CD14-positive monocyte (primary cell): ENCODE measurements at regions not wholly inside any gene's neighbourhood (a gene's known extent, or its start where the extent isn't known, plus 50 kb on each side); places are given as distances from the start of the nearest gene placed in this dataset.

Source experiments
- DNase-seq, 3 donors: peaks; one replicate each; pipeline ENCODE4 v3.0.0-alpha.2; 2011 to 2022
- H2AFZ ChIP-seq: 2 replicates; pipeline ENCODE4 v1.6.0; 2012; ENCODE audit warnings: mild to moderate bottlenecking, low read depth, low read length, inconsistent platforms; ENCODE audit not compliant: insufficient read depth, poor library complexity, severe bottlenecking
- H3K27ac ChIP-seq, 2 donors: 1 replicate in 1 of 2; 2 replicates in 1 of 2; pipeline ENCODE4 v1.5.1; 2012 to 2013; ENCODE audit warnings: low read length in 2 of 2, control low read depth in 1 of 2, inconsistent platforms in 1 of 2, low read depth in 1 of 2, mild to moderate bottlenecking in 1 of 2
- H3K27me3 ChIP-seq, 2 donors: one replicate each; pipeline versions ENCODE4 v1.6.0 to v1.6.1; 2011 to 2013; ENCODE audit warnings: low read length in 2 of 2; ENCODE audit not compliant: control insufficient read depth in 2 of 2, insufficient read depth in 2 of 2
- H3K36me3 ChIP-seq, 2 donors: replicated peaks in 1 of 2; 1 replicate in 1 of 2; 2 replicates in 1 of 2; pipeline versions ENCODE4 v1.5.1 to v1.6.1; 2012 to 2013; ENCODE audit warnings: low read length in 2 of 2, control low read depth in 1 of 2, inconsistent platforms in 1 of 2, mild to moderate bottlenecking in 1 of 2; ENCODE audit not compliant: insufficient read depth in 2 of 2, control insufficient read depth in 1 of 2
- H3K4me1 ChIP-seq, 2 donors: 1 replicate in 1 of 2; 2 replicates in 1 of 2; pipeline versions ENCODE4 v1.5.1 to v1.6.1; 2012 to 2013; ENCODE audit warnings: low read length in 2 of 2, control low read depth in 1 of 2, inconsistent platforms in 1 of 2, mild to moderate bottlenecking in 1 of 2, moderate library complexity in 1 of 2; ENCODE audit not compliant: insufficient read depth in 2 of 2, control insufficient read depth in 1 of 2
- H3K4me2 ChIP-seq: replicated peaks from 2 replicates; pipeline ENCODE3; 2012; ENCODE audit warnings: low read length, moderate library complexity, mild to moderate bottlenecking; ENCODE audit not compliant: poor library complexity, severe bottlenecking; ENCODE audit errors: extremely low read depth
- H3K4me3 ChIP-seq, 3 experiments: fragments of 200-600 bp in 1 of 3; sonication (generic) in 1 of 3; replicated peaks in 1 of 3; 1 replicate in 2 of 3; 2 replicates in 1 of 3; pipeline ENCODE4 v1.5.1; 2011 to 2013; ENCODE audit warnings: low read length in 3 of 3, mild to moderate bottlenecking in 3 of 3, control low read depth in 2 of 3, low read depth in 2 of 3, inconsistent platforms in 1 of 3, moderate library complexity in 1 of 3
- H3K79me2 ChIP-seq: 2 replicates; pipeline ENCODE4 v1.6.0; 2012; ENCODE audit warnings: mild to moderate bottlenecking, control low read depth, inconsistent platforms, low read length, moderate library complexity; ENCODE audit not compliant: insufficient read depth
- H3K9ac ChIP-seq: 2 replicates; pipeline ENCODE4 v1.6.0; 2017; ENCODE audit warnings: low read length, mild to moderate bottlenecking; ENCODE audit not compliant: insufficient read depth, poor library complexity, severe bottlenecking
- H3K9me3 ChIP-seq, 2 donors: replicated peaks in 1 of 2; 1 replicate in 1 of 2; 2 replicates in 1 of 2; pipeline versions ENCODE4 v1.5.1 to v1.6.1; 2012 to 2013; ENCODE audit warnings: low read length in 2 of 2, control low read depth in 1 of 2; ENCODE audit not compliant: control insufficient read depth in 1 of 2, insufficient read depth in 1 of 2
- H4K20me1 ChIP-seq: 2 replicates; pipeline ENCODE4 v1.6.0; 2012; ENCODE audit warnings: mild to moderate bottlenecking, low read length, control low read depth, moderate library complexity; ENCODE audit not compliant: insufficient read depth
- H3K27ac Mint-ChIP-seq, 7 donors: one replicate each; pipeline ENCODE4 v1.8.0; 2020; ENCODE audit warnings: mild to moderate bottlenecking in 7 of 7, mixed read lengths in 7 of 7, moderate library complexity in 6 of 7, inconsistent platforms in 2 of 7
- H3K27me3 Mint-ChIP-seq, 3 donors: one replicate each; pipeline ENCODE4 v1.8.0; 2021 to 2022; ENCODE audit warnings: low read depth in 3 of 3, mild to moderate bottlenecking in 3 of 3, mixed read lengths in 3 of 3, moderate library complexity in 3 of 3, inconsistent platforms in 1 of 3
- H3K36me3 Mint-ChIP-seq, 2 donors: one replicate each; pipeline ENCODE4 v1.8.0; 2020; ENCODE audit warnings: mixed read lengths in 2 of 2, inconsistent platforms in 1 of 2, mild to moderate bottlenecking in 1 of 2
- H3K4me1 Mint-ChIP-seq: one replicate; pipeline ENCODE4 v1.8.0; 2020; ENCODE audit warnings: mild to moderate bottlenecking, mixed read lengths
- H3K4me3 Mint-ChIP-seq, 2 donors: one replicate each; pipeline ENCODE4 v1.8.0; 2020; ENCODE audit warnings: mild to moderate bottlenecking in 2 of 2, mixed read lengths in 2 of 2, moderate library complexity in 1 of 2
- H3K9me3 Mint-ChIP-seq, 7 donors: one replicate each; pipeline ENCODE4 v1.8.0; 2020 to 2022; ENCODE audit warnings: mixed read lengths in 7 of 7, mild to moderate bottlenecking in 6 of 7, moderate library complexity in 6 of 7, inconsistent platforms in 2 of 7
- WGBS: methylation state at CpG from one replicate; pipeline ENCODE4 v1.1.5; 2013; ENCODE audit warnings: missing lambda C conversion rate; ENCODE audit not compliant: insufficient coverage; 5-methylcytosine and 5-hydroxymethylcytosine counted together
- intact Hi-C, 2 donors: fragments of 100-400 bp; cut with micrococcal nuclease; formaldehyde crosslinking; loops; one replicate each; pipeline versions ENCODE4 v1.15.0 to v1.15.1; 2023
- TF ChIP-seq, protein P1 (sequence below): fragments of 200-600 bp; IDR thresholded peaks from one replicate; pipeline ENCODE4 v1.8.0; 2022; ENCODE audit warnings: antibody characterized with exemption, mild to moderate bottlenecking

DNA sequence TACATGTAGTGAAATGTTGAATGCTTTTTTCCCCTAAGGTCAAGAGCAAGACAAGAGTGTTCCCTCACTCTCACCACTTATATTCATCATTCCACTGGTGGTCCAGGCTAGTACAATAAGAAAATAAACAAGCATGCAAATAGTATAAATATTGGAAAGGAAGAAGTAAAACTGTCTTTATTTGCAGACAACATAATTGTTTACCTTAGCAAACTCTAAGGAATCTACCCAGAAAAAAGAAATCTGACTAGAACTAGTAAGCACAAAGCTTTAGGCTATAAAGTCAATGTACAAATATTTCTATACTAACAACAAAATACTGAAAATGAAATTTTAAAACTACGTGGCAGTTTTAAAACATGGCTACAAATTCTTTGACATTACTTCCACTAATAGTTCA is 101.7 kb downstream of the CYB561 start:
- no peak for DNase-seq
- H3K4me1 ChIP-seq = no peaks in the 10 kb centered on the region
- no peaks in the 10 kb centered on the region for H4K20me1 ChIP-seq
- peaks cover 0 to 2% of the 10 kb centered on the region in 2 donors for H3K36me3 ChIP-seq
- WGBS = no CpG with 5 or more reads among the region's 1 CpG
- intact Hi-C loops = loop anchor here in 1 of 2 donors (5.0 kb wide), 1 partner anchor 52 kb away; no protein-coding TSS in a partner anchor
- Mint-ChIP-seq H3K27ac (no peak overlapping the region), H3K9me3 (no peaks in the 10 kb centered on the region), H3K36me3 (peaks cover 5 to 11% of the 10 kb centered on the region in 2 donors), H3K27me3 (peaks cover 0 to 2% (median 0%) of the 10 kb centered on the region in 3 donors), H3K4me3 (no peak overlapping the region), H3K4me1 (no peaks in the 10 kb centered on the region)
- TF ChIP-seq, protein P1, sequence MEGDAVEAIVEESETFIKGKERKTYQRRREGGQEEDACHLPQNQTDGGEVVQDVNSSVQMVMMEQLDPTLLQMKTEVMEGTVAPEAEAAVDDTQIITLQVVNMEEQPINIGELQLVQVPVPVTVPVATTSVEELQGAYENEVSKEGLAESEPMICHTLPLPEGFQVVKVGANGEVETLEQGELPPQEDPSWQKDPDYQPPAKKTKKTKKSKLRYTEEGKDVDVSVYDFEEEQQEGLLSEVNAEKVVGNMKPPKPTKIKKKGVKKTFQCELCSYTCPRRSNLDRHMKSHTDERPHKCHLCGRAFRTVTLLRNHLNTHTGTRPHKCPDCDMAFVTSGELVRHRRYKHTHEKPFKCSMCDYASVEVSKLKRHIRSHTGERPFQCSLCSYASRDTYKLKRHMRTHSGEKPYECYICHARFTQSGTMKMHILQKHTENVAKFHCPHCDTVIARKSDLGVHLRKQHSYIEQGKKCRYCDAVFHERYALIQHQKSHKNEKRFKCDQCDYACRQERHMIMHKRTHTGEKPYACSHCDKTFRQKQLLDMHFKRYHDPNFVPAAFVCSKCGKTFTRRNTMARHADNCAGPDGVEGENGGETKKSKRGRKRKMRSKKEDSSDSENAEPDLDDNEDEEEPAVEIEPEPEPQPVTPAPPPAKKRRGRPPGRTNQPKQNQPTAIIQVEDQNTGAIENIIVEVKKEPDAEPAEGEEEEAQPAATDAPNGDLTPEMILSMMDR = no peak
- no peak overlapping the region for H3K4me2 ChIP-seq
- no peak overlapping the region for H3K27ac ChIP-seq
- H2AFZ ChIP-seq = no peak overlapping the region
- no peak overlapping the region for H3K9ac ChIP-seq
- no peaks in the 10 kb centered on the region for H3K79me2 ChIP-seq
- H3K9me3 ChIP-seq = no peaks in the 10 kb centered on the region
- no peaks in the 10 kb centered on the region for H3K27me3 ChIP-seq
- no peak overlapping the region for H3K4me3 ChIP-seq

DNA sequence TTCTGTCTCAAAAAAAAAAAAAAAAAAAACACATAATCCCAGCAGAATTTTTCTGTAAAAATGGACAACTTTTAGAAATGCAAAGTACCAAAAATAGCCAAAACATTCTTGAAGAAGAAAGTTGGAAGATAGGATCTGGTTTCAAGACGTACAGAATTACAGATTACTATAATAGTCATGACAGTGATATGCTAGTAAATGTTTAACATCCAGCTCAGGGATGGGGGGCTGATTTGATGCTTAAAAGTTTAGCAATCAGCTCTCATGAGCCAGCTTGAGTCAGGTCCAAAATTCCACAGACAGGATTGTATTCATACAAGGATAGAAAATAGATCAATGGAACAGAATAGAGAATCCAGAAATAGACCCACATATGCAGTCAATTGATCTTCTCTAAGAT is 100.5 kb downstream of the CYB561 start:
- Mint-ChIP-seq H3K27ac (no peak overlapping the region), H3K4me1 (no peaks in the 10 kb centered on the region), H3K4me3 (no peak overlapping the region), H3K9me3 (no peaks in the 10 kb centered on the region), H3K36me3 (peaks cover 5 to 8% of the 10 kb centered on the region in 2 donors), H3K27me3 (peaks cover 0 to 2% (median 0%) of the 10 kb centered on the region in 3 donors)
- H3K79me2 ChIP-seq = no peaks in the 10 kb centered on the region
- H3K9ac ChIP-seq = no peak overlapping the region
- no peak overlapping the region for H2AFZ ChIP-seq
- DNase-seq = no peak
- no peaks in the 10 kb centered on the region for H4K20me1 ChIP-seq
- H3K9me3 ChIP-seq = no peaks in the 10 kb centered on the region
- H3K4me3 ChIP-seq = no peak overlapping the region
- peaks cover 0 to 2% of the 10 kb centered on the region in 2 donors for H3K36me3 ChIP-seq
- H3K4me2 ChIP-seq = no peak overlapping the region
- TF ChIP-seq, protein P1 = no peak
- no CpG with 5 or more reads among the region's 1 CpG for WGBS
- H3K27me3 ChIP-seq = no peaks in the 10 kb centered on the region
- intact Hi-C loops = no loop called here
- H3K27ac ChIP-seq = no peak overlapping the region
- no peaks in the 10 kb centered on the region for H3K4me1 ChIP-seq
